ENCODE measurements at regions not wholly inside any gene's neighbourhood (a gene's known extent, or its start where the extent isn't known, plus 50 kb on each side); places are given as distances from the start of the nearest gene placed in this dataset.
A peak's percentile ranks its signal among the peaks of the same experiment; 100 is the strongest.

GRCh38 chr2:220845766-220846273 lies 726.3 kb downstream of the EPHA4 start:
- H3K36me3 ChIP-seq (ENCODE audit: control insufficient read depth, insufficient read depth, low read length), result no peaks in the 10 kb centered on the region
- DNase-seq (ENCODE audit: extremely low read depth in 1 of 4, low spot score in 3 of 4) (no peak), ATAC-seq (no peak), FAIRE-seq (no peak)
- intact Hi-C loops (cut with micrococcal nuclease) (no loop called here), in situ Hi-C loops (cut with MboI) (no loop called here)
- no TSS peak for BruUV-seq (replicated peaks)
- H3K27me3 ChIP-seq (ENCODE audit: control insufficient read depth in 2 of 2, insufficient read depth in 2 of 2, low read length in 2 of 2), result no peaks in the 10 kb centered on the region
- H3K9me3 ChIP-seq (replicated peaks; ENCODE audit: control insufficient read depth, insufficient read depth, low read depth, low read length), result no peaks in the 10 kb centered on the region
- no peak overlapping the region for H2AFZ ChIP-seq (ENCODE audit: low read depth, low read length)
- H3K9me1 ChIP-seq (ENCODE audit: control insufficient read depth, insufficient read depth, low read length), result no peaks in the 10 kb centered on the region
- no peak overlapping the region for H3K27ac ChIP-seq (ENCODE audit: extremely low read depth, low read depth, low read length)
- H4K20me1 ChIP-seq (replicated peaks; ENCODE audit: control insufficient read depth, insufficient read depth, low read length), result no peaks in the 10 kb centered on the region
- ChIA-PET CTCF (ENCODE audit: low intra/inter-chr PET ratio) (no interaction called here), POLR2A (no interaction called here)
- 0% methylated on average over 1 of the region's 1 CpG for WGBS (ENCODE audit: insufficient coverage, low coverage, missing lambda C conversion rate)
- no peaks in the 10 kb centered on the region for H3K79me2 ChIP-seq (ENCODE audit: control insufficient read depth, insufficient read depth, low read length)
- H3K4me2 ChIP-seq (ENCODE audit: insufficient read depth, low read length), result no peak overlapping the region
- H3K9ac ChIP-seq (ENCODE audit: insufficient read depth in 1 of 2, low read depth in 2 of 2, low read length in 2 of 2), result no peak overlapping the region
- TF ChIP-seq E2F6 (IDR thresholded peaks at IDR 0.05; ENCODE audit: borderline replicate concordance in 1 of 2, extremely low read depth in 1 of 2, insufficient read depth in 1 of 2, insufficient read length in 1 of 2, low read depth in 1 of 2, low read length in 1 of 2, poor library complexity in 1 of 2, severe bottlenecking in 1 of 2) (no peak), CBFB (CRISPR knock-in tag; IDR thresholded peaks at IDR 0.05) (no peak), PCBP2 (IDR thresholded peaks at IDR 0.05; ENCODE audit: low read depth, low read length, poor library complexity, severe bottlenecking) (peak; percentile 61)
- H3K4me3 ChIP-seq, result no peak overlapping the region
- no peaks in the 10 kb centered on the region for H3K4me1 ChIP-seq (replicated peaks in 1 of 2; ENCODE audit: control insufficient read depth in 2 of 2, insufficient read depth in 2 of 2, low read length in 2 of 2)

- H3K36me3 ChIP-seq (ENCODE audit: control insufficient read depth, insufficient read depth, low read length), result no peaks in the 10 kb centered on the region
- H3K9ac ChIP-seq (ENCODE audit: insufficient read depth in 1 of 2, low read depth in 2 of 2, low read length in 2 of 2), result no peak overlapping the region
- H3K27me3 ChIP-seq (ENCODE audit: control insufficient read depth in 2 of 2, insufficient read depth in 2 of 2, low read length in 2 of 2), result no peaks in the 10 kb centered on the region
- H3K79me2 ChIP-seq (ENCODE audit: control insufficient read depth, insufficient read depth, low read length), result no peaks in the 10 kb centered on the region
- no peak overlapping the region for H2AFZ ChIP-seq (ENCODE audit: low read depth, low read length)
- ATAC-seq (no peak), FAIRE-seq (no peak), DNase-seq (ENCODE audit: extremely low read depth in 1 of 4, low spot score in 3 of 4) (no peak)
- H3K4me3 ChIP-seq, result no peak overlapping the region
- H3K27ac ChIP-seq (ENCODE audit: extremely low read depth, low read depth, low read length), result no peak overlapping the region
- H3K9me1 ChIP-seq (ENCODE audit: control insufficient read depth, insufficient read depth, low read length), result no peaks in the 10 kb centered on the region
- H3K4me1 ChIP-seq (replicated peaks in 1 of 2; ENCODE audit: control insufficient read depth in 2 of 2, insufficient read depth in 2 of 2, low read length in 2 of 2), result no peaks in the 10 kb centered on the region
- WGBS (ENCODE audit: insufficient coverage, low coverage, missing lambda C conversion rate), result 0% methylated on average over 3 of the region's 3 CpGs
- H3K4me2 ChIP-seq (ENCODE audit: insufficient read depth, low read length), result no peak overlapping the region
- ChIA-PET CTCF (ENCODE audit: low intra/inter-chr PET ratio) (no interaction called here), POLR2A (no interaction called here)
- intact Hi-C loops (cut with micrococcal nuclease) (no loop called here), in situ Hi-C loops (cut with MboI) (no loop called here)
- H3K9me3 ChIP-seq (replicated peaks; ENCODE audit: control insufficient read depth, insufficient read depth, low read depth, low read length), result no peaks in the 10 kb centered on the region
- no peaks in the 10 kb centered on the region for H4K20me1 ChIP-seq (replicated peaks; ENCODE audit: control insufficient read depth, insufficient read depth, low read length)
- no TSS peak for BruUV-seq (replicated peaks)
- no peak for TF ChIP-seq CHAMP1 (IDR thresholded peaks at IDR 0.05)
- TF ChIP-seq ZBTB11 (CRISPR knock-in tag; IDR thresholded peaks at IDR 0.05), result no peak
- no peak for TF ChIP-seq ZZZ3 (IDR thresholded peaks at IDR 0.05)
- TF ChIP-seq SIN3A (IDR thresholded peaks at IDR 0.05; ENCODE audit: borderline replicate concordance in 2 of 2, control insufficient read depth in 1 of 2, low read depth in 2 of 2, low read length in 2 of 2), result no peak
Observed at GRCh38 chr2:220847006-220847405, 725.1 kb downstream of the EPHA4 start.

Measured in K562 (cell line).